NCI-H1105 treated with DMSO at 0.1 percent for 48 hours (cell line): ENCODE measurements at regions not wholly inside any gene's neighbourhood (a gene's known extent, or its start where the extent isn't known, plus 50 kb on each side); places are given as distances from the start of the nearest gene placed in this dataset.
"Not testable (repeated sequence)": the region's sequence is repeated elsewhere in the genome, so short reads cannot be mapped to it uniquely, and the experiment has no call there.

ENCODE experiments used
- DNase-seq: peaks from one replicate; lab custom pipeline; 2025; lab: John Stamatoyannopoulos, UW

GRCh38 chr11:25515576-25515975, 816.4 kb upstream of the ANO3 start:
- no peak for DNase-seq

GRCh38 chr11:25520459-25520858, 811.5 kb upstream of the ANO3 start:
- no peak for DNase-seq

- no peak for DNase-seq
Measured at GRCh38 chr11:25527841-25528240, 804.1 kb upstream of the ANO3 start.

GRCh38 chr11:25529572-25529971, 802.4 kb upstream of the ANO3 start:
- DNase-seq, result no peak

- no peak for DNase-seq
Measured at GRCh38 chr11:25535467-25536272, 796.3 kb upstream of the ANO3 start.

- DNase-seq, result no peak
Measured at GRCh38 chr11:25536289-25536688, 795.6 kb upstream of the ANO3 start.

- no peak for DNase-seq
Measured at GRCh38 chr11:25537393-25537792, 794.5 kb upstream of the ANO3 start.

- no peak for DNase-seq
Measured at GRCh38 chr11:25547292-25547691, 784.6 kb upstream of the ANO3 start.

- DNase-seq, result no peak
Measured at GRCh38 chr11:25562417-25562816, 769.5 kb upstream of the ANO3 start.

GRCh38 chr11:25565846-25566245, 766.1 kb upstream of the ANO3 start:
- no peak for DNase-seq

GRCh38 chr11:25566298-25567200, 765.4 kb upstream of the ANO3 start:
- DNase-seq, result no peak

- DNase-seq, result no peak
Measured at GRCh38 chr11:25576320-25576719, 755.6 kb upstream of the ANO3 start.

- not testable (repeated sequence) for DNase-seq
Measured at GRCh38 chr11:25579554-25579953, 752.4 kb upstream of the ANO3 start.

GRCh38 chr11:25583596-25583995, 748.3 kb upstream of the ANO3 start:
- DNase-seq, result no peak

GRCh38 chr11:25587496-25587895, 744.4 kb upstream of the ANO3 start:
- DNase-seq, result no peak

- DNase-seq, result no peak
Measured at GRCh38 chr11:25593221-25593620, 738.7 kb upstream of the ANO3 start.

GRCh38 chr11:25596701-25597100, 735.2 kb upstream of the ANO3 start:
- no peak for DNase-seq

- DNase-seq, result no peak
Measured at GRCh38 chr11:25597696-25598095, 734.2 kb upstream of the ANO3 start.

GRCh38 chr11:25602149-25602548, 729.8 kb upstream of the ANO3 start:
- no peak for DNase-seq

- no peak for DNase-seq
Measured at GRCh38 chr11:25602959-25603358, 729.0 kb upstream of the ANO3 start.

GRCh38 chr11:25612806-25613205, 719.1 kb upstream of the ANO3 start:
- DNase-seq, result no peak

- DNase-seq, result no peak
Measured at GRCh38 chr11:25613451-25613850, 718.5 kb upstream of the ANO3 start.

- DNase-seq, result no peak
Measured at GRCh38 chr11:25613865-25614264, 718.1 kb upstream of the ANO3 start.
